ENCODE measurements at regions not wholly inside any gene's neighbourhood (a gene's known extent, or its start where the extent isn't known, plus 50 kb on each side); places are given as distances from the start of the nearest gene placed in this dataset.

GRCh38 chr2:58545300-58546280 is 304.5 kb upstream of the FANCL start:
- Histone ChIP-seq H4K20me1 (ENCODE audit: insufficient read depth, low read length) (no peaks in the 10 kb centered on the region), H3K4me2 (ENCODE audit: insufficient read depth, low read length) (no peak overlapping the region), H3K27ac (ENCODE audit: low read depth, low read length) (no peak overlapping the region), H3K79me2 (ENCODE audit: insufficient read depth, low read length) (no peaks in the 10 kb centered on the region), H3K27me3 (ENCODE audit: insufficient read depth, low read length) (no peaks in the 10 kb centered on the region), H2AFZ (ENCODE audit: low read length) (no peak overlapping the region), H3K9me3 (ENCODE audit: low read depth, low read length) (no peaks in the 10 kb centered on the region), H3K4me3 (ENCODE audit: insufficient read depth, low read length) (no peak overlapping the region), H3K36me3 (ENCODE audit: insufficient read depth, low read length) (no peaks in the 10 kb centered on the region), H3K4me1 (ENCODE audit: insufficient read depth, low read length) (no peaks in the 10 kb centered on the region)
- no peak for DNase-seq (ENCODE audit: insufficient read length, low spot score, missing footprints)
- TF ChIP-seq, protein P1, sequence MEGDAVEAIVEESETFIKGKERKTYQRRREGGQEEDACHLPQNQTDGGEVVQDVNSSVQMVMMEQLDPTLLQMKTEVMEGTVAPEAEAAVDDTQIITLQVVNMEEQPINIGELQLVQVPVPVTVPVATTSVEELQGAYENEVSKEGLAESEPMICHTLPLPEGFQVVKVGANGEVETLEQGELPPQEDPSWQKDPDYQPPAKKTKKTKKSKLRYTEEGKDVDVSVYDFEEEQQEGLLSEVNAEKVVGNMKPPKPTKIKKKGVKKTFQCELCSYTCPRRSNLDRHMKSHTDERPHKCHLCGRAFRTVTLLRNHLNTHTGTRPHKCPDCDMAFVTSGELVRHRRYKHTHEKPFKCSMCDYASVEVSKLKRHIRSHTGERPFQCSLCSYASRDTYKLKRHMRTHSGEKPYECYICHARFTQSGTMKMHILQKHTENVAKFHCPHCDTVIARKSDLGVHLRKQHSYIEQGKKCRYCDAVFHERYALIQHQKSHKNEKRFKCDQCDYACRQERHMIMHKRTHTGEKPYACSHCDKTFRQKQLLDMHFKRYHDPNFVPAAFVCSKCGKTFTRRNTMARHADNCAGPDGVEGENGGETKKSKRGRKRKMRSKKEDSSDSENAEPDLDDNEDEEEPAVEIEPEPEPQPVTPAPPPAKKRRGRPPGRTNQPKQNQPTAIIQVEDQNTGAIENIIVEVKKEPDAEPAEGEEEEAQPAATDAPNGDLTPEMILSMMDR (IDR thresholded peaks at IDR 0.05; ENCODE audit: extremely low read depth, low read depth, low read length), result no peak

- no peak overlapping the region for H2AFZ ChIP-seq (ENCODE audit: low read length)
- no peaks in the 10 kb centered on the region for H3K36me3 ChIP-seq (ENCODE audit: insufficient read depth, low read length)
- no peaks in the 10 kb centered on the region for H3K27me3 ChIP-seq (ENCODE audit: insufficient read depth, low read length)
- H3K27ac ChIP-seq (ENCODE audit: low read depth, low read length), result no peak overlapping the region
- DNase-seq (ENCODE audit: insufficient read length, low spot score, missing footprints), result no peak
- H3K79me2 ChIP-seq (ENCODE audit: insufficient read depth, low read length), result no peaks in the 10 kb centered on the region
- H3K4me2 ChIP-seq (ENCODE audit: insufficient read depth, low read length), result no peak overlapping the region
- H3K4me1 ChIP-seq (ENCODE audit: insufficient read depth, low read length), result no peaks in the 10 kb centered on the region
- no peaks in the 10 kb centered on the region for H3K9me3 ChIP-seq (ENCODE audit: low read depth, low read length)
- H4K20me1 ChIP-seq (ENCODE audit: insufficient read depth, low read length), result no peaks in the 10 kb centered on the region
- no peak overlapping the region for H3K4me3 ChIP-seq (ENCODE audit: insufficient read depth, low read length)
- TF ChIP-seq, protein P1 (IDR thresholded peaks at IDR 0.05; ENCODE audit: extremely low read depth, low read depth, low read length), result no peak
Observed at GRCh38 chr2:58543442-58543841, 302.3 kb upstream of the FANCL start.

DNA sequence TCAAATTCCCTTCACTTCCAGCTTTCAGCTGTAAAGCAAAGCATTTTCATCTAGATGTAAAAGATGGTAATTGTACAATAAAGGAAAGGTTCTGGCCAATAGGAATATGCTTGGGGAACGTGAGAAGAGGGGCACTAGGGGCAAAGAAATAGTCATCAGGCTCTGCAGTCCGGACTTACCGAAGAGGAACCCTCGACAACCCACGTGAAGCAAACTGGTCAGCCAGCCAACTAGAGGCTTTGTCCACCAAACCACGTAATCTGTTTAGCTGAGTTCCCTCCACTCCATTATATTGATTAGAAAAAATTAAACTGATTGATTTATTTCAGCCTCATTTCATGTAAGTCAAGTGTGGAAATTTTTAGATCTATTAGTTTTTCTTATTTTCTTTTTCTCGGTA is 300.4 kb upstream of the FANCL start:
- Histone ChIP-seq H3K27me3 (ENCODE audit: insufficient read depth, low read length) (no peaks in the 10 kb centered on the region), H3K4me2 (ENCODE audit: insufficient read depth, low read length) (no peak overlapping the region), H2AFZ (ENCODE audit: low read length) (no peak overlapping the region), H3K79me2 (ENCODE audit: insufficient read depth, low read length) (no peaks in the 10 kb centered on the region), H3K9me3 (ENCODE audit: low read depth, low read length) (no peaks in the 10 kb centered on the region), H3K4me1 (ENCODE audit: insufficient read depth, low read length) (no peaks in the 10 kb centered on the region), H3K4me3 (ENCODE audit: insufficient read depth, low read length) (no peak overlapping the region), H3K36me3 (ENCODE audit: insufficient read depth, low read length) (no peaks in the 10 kb centered on the region), H3K27ac (ENCODE audit: low read depth, low read length) (no peak overlapping the region), H4K20me1 (ENCODE audit: insufficient read depth, low read length) (no peaks in the 10 kb centered on the region)
- TF ChIP-seq, protein P1 (IDR thresholded peaks at IDR 0.05; ENCODE audit: extremely low read depth, low read depth, low read length), result no peak
- DNase-seq (ENCODE audit: insufficient read length, low spot score, missing footprints), result no peak

- Histone ChIP-seq H3K36me3 (ENCODE audit: insufficient read depth, low read length) (no peaks in the 10 kb centered on the region), H3K27me3 (ENCODE audit: insufficient read depth, low read length) (no peaks in the 10 kb centered on the region), H3K4me3 (ENCODE audit: insufficient read depth, low read length) (no peak overlapping the region), H3K27ac (ENCODE audit: low read depth, low read length) (no peak overlapping the region), H3K4me1 (ENCODE audit: insufficient read depth, low read length) (no peaks in the 10 kb centered on the region), H3K9me3 (ENCODE audit: low read depth, low read length) (no peaks in the 10 kb centered on the region), H4K20me1 (ENCODE audit: insufficient read depth, low read length) (no peaks in the 10 kb centered on the region), H3K4me2 (ENCODE audit: insufficient read depth, low read length) (no peak overlapping the region), H3K79me2 (ENCODE audit: insufficient read depth, low read length) (no peaks in the 10 kb centered on the region), H2AFZ (ENCODE audit: low read length) (no peak overlapping the region)
- TF ChIP-seq, protein P1 (IDR thresholded peaks at IDR 0.05; ENCODE audit: extremely low read depth, low read depth, low read length), result no peak
- DNase-seq (ENCODE audit: insufficient read length, low spot score, missing footprints), result no peak
Observed at GRCh38 chr2:58540681-58541080, 299.6 kb upstream of the FANCL start.

Data from osteoblast (primary cell).